H9 (cell line): ENCODE measurements at regions not wholly inside any gene's neighbourhood (a gene's known extent, or its start where the extent isn't known, plus 50 kb on each side); places are given as distances from the start of the nearest gene placed in this dataset.

Experiments
- DNase-seq: peaks from one replicate; pipeline ENCODE4 v3.0.0-alpha.2; 2017
- H2AFZ ChIP-seq: one replicate; pipeline ENCODE4 v1.6.1; 2013; ENCODE audit warnings: mild to moderate bottlenecking, low read length, control low read depth, moderate library complexity
- H2AK5ac ChIP-seq: 2 replicates; pipeline ENCODE4 v1.6.1; 2013; ENCODE audit warnings: low read length, control low read depth, mixed read lengths; ENCODE audit not compliant: insufficient read length
- H2BK120ac ChIP-seq: one replicate; pipeline ENCODE4 v1.6.1; 2013; ENCODE audit warnings: low read depth, mild to moderate bottlenecking, low read length, control low read depth, inconsistent platforms; ENCODE audit not compliant: poor library complexity, severe bottlenecking
- H2BK12ac ChIP-seq: 2 replicates; pipeline ENCODE4 v1.6.1; 2013; ENCODE audit warnings: low read length, control low read depth, mixed read lengths, low read depth; ENCODE audit not compliant: insufficient read length
- H2BK15ac ChIP-seq: 2 replicates; pipeline ENCODE4 v1.6.1; 2013; ENCODE audit warnings: low read depth, low read length, control low read depth
- H2BK20ac ChIP-seq: one replicate; pipeline ENCODE4 v1.6.1; 2013; ENCODE audit warnings: low read depth, mild to moderate bottlenecking, low read length, control low read depth, inconsistent platforms; ENCODE audit not compliant: poor library complexity, severe bottlenecking
- H2BK5ac ChIP-seq: 2 replicates; pipeline ENCODE4 v1.6.1; 2013; ENCODE audit warnings: low read length, control low read depth, mixed read lengths; ENCODE audit not compliant: insufficient read length
- H3K14ac ChIP-seq: 2 replicates; pipeline ENCODE4 v1.6.1; 2013; ENCODE audit warnings: low read length, control low read depth; ENCODE audit not compliant: insufficient read depth
- H3K18ac ChIP-seq: 2 replicates; pipeline ENCODE4 v1.6.1; 2013; ENCODE audit warnings: low read depth, mild to moderate bottlenecking, mixed read lengths, low read length, control low read depth; ENCODE audit not compliant: insufficient read length
- H3K23ac ChIP-seq: 2 replicates; pipeline ENCODE4 v1.6.1; 2013; ENCODE audit warnings: low read length, control low read depth, mixed read lengths, low read depth; ENCODE audit not compliant: insufficient read length
- H3K23me2 ChIP-seq: 2 replicates; pipeline ENCODE4 v1.6.1; 2013; ENCODE audit warnings: low read depth, mild to moderate bottlenecking, mixed read lengths, low read length, control low read depth; ENCODE audit not compliant: insufficient read length, poor library complexity, severe bottlenecking
- H3K27ac ChIP-seq: 2 replicates; pipeline ENCODE4 v1.5.1; 2013; ENCODE audit warnings: low read length, control low read depth, mixed read lengths, low read depth; ENCODE audit not compliant: insufficient read length
- H3K27me3 ChIP-seq: 2 replicates; pipeline ENCODE4 v1.6.1; 2013; ENCODE audit warnings: low read length, control low read depth, inconsistent platforms; ENCODE audit not compliant: insufficient read depth
- H3K4ac ChIP-seq: 2 replicates; pipeline ENCODE4 v1.6.1; 2013; ENCODE audit warnings: low read depth, mild to moderate bottlenecking, control low read depth, inconsistent platforms, low read length, moderate library complexity
- H3K4me1 ChIP-seq: 2 replicates; pipeline ENCODE4 v1.6.1; 2013; ENCODE audit warnings: low read length, control low read depth, inconsistent platforms; ENCODE audit not compliant: insufficient read depth
- H3K4me2 ChIP-seq: 2 replicates; pipeline ENCODE4 v1.6.1; 2013; ENCODE audit warnings: low read length, control low read depth, mixed read lengths; ENCODE audit not compliant: insufficient read length, insufficient read depth
- H3K56ac ChIP-seq: 2 replicates; pipeline ENCODE4 v1.6.1; 2013; ENCODE audit warnings: low read depth, mild to moderate bottlenecking, mixed read lengths, low read length, control low read depth; ENCODE audit not compliant: insufficient read length
- H3K79me1 ChIP-seq: 2 replicates; pipeline ENCODE4 v1.6.1; 2013; ENCODE audit warnings: low read depth, mild to moderate bottlenecking, moderate library complexity, low read length, control low read depth, inconsistent platforms; ENCODE audit not compliant: insufficient read depth, poor library complexity, severe bottlenecking
- H3K79me2 ChIP-seq: 2 replicates; pipeline ENCODE4 v1.6.1; 2013; ENCODE audit warnings: low read length, control low read depth, inconsistent platforms; ENCODE audit not compliant: insufficient read depth
- H3K9ac ChIP-seq: 2 replicates; pipeline ENCODE4 v1.6.1; 2013; ENCODE audit warnings: low read length, control low read depth, mixed read lengths; ENCODE audit not compliant: insufficient read length; ENCODE audit errors: extremely low read depth
- H3K9me3 ChIP-seq: one replicate; pipeline ENCODE4 v1.6.1; 2013; ENCODE audit warnings: low read depth, low read length, inconsistent platforms; ENCODE audit not compliant: control insufficient read depth
- H3T11ph ChIP-seq: one replicate; pipeline ENCODE4 v1.6.1; 2013; ENCODE audit warnings: mild to moderate bottlenecking, low read length, control low read depth, inconsistent platforms
- H4K20me1 ChIP-seq: one replicate; pipeline ENCODE4 v1.6.1; 2013; ENCODE audit not compliant: control insufficient read depth, insufficient read length, insufficient read depth
- H4K5ac ChIP-seq: 2 replicates; pipeline ENCODE4 v1.6.1; 2013; ENCODE audit warnings: low read depth, mild to moderate bottlenecking, mixed read lengths, low read length, control low read depth; ENCODE audit not compliant: insufficient read length
- H4K8ac ChIP-seq: replicated peaks from 2 replicates; pipeline ENCODE4 v1.6.1; 2013; ENCODE audit warnings: low read length, control low read depth, mixed read lengths, low read depth; ENCODE audit not compliant: insufficient read length
- H4K91ac ChIP-seq: 2 replicates; pipeline ENCODE4 v1.6.1; 2013; ENCODE audit warnings: low read depth, mild to moderate bottlenecking, moderate library complexity, mixed read lengths, low read length, control low read depth; ENCODE audit not compliant: insufficient read length
- H3K27ac Mint-ChIP-seq, 3 experiments: 2 replicates in 2 of 3; 3 replicates in 1 of 3; pipeline ENCODE4 v1.8.0; 2020 to 2021; ENCODE audit warnings: mixed read lengths in 3 of 3, mild to moderate bottlenecking in 1 of 3, moderate library complexity in 1 of 3
- H3K27me3 Mint-ChIP-seq: 2 replicates; pipeline ENCODE4 v1.8.0; 2021; ENCODE audit warnings: low read depth, mild to moderate bottlenecking, moderate library complexity, mixed read lengths
- H3K36me3 Mint-ChIP-seq, 3 experiments: 2 replicates in 2 of 3; 3 replicates in 1 of 3; pipeline ENCODE4 v1.8.0; 2020 to 2021; ENCODE audit warnings: low read depth in 3 of 3, mixed read lengths in 3 of 3; ENCODE audit not compliant: insufficient read depth in 1 of 3
- H3K4me1 Mint-ChIP-seq, 2 experiments: 2 replicates each; pipeline ENCODE4 v1.8.0; 2020; ENCODE audit warnings: mixed read lengths in 2 of 2
- H3K4me3 Mint-ChIP-seq, 2 experiments: 2 replicates in 1 of 2; 3 replicates in 1 of 2; pipeline ENCODE4 v1.8.0; 2020 to 2021; ENCODE audit warnings: mild to moderate bottlenecking in 2 of 2, mixed read lengths in 2 of 2, moderate library complexity in 1 of 2
- H3K9me3 Mint-ChIP-seq, 2 experiments: 2 replicates in 1 of 2; 3 replicates in 1 of 2; pipeline ENCODE4 v1.8.0; 2020; ENCODE audit warnings: mild to moderate bottlenecking in 2 of 2, mixed read lengths in 2 of 2, moderate library complexity in 1 of 2
- WGBS: extraction: QIAGEN DNeasy Blood & Tissue Kit; methylation state at CpG from one replicate; pipeline ENCODE4 v1.1.7; 2013; ENCODE audit warnings: missing lambda C conversion rate, low lambda C conversion rate, mixed read lengths; ENCODE audit not compliant: insufficient read length; ENCODE audit errors: extremely low coverage; 5-methylcytosine and 5-hydroxymethylcytosine counted together
- TF ChIP-seq, protein P1 (sequence below): fragments of 200-600 bp; sonication (generic); conservative IDR thresholded peaks from 3 replicates; pipeline ENCODE4 v1.8.0; 2021; ENCODE audit warnings: antibody characterized with exemption, mild to moderate bottlenecking

DNA sequence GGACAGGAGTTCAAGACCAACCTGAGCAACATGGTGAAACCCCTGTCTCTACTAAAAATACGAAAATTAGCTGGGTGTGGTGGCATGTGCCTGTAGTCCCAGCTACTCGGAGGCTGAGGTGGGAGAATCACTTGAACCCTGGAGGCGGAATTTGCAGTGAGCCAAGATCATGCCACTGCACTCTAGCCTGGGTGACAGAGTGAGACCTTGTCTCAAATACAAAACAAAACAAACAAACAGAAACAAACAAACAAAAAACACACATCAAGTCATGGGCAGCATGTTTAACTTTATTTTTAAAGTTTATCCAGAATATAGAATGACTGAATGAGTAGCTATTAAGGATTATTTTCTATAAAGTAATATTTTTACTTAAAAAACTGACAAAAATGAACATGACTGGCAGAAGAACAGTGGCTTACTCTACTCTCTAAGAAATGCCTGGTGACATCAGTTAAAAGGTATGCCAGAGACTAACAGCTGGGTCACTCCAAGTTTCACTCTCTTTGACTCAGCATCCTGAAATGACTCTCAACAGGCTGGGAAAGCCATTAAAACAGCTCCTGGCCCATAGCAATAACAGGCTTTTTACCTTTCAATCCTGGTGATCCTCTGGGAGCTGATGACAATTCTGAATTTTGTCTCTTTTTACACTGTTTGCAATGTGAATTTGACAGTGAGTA lies 66.1 kb upstream of the FOXN2 start:
- Histone ChIP-seq H4K20me1 (no peaks in the 10 kb centered on the region), H2AK5ac (no peak overlapping the region), H4K8ac (no peak overlapping the region), H3K79me1 (no peaks in the 10 kb centered on the region), H4K5ac (no peak overlapping the region), H3K23ac (no peak overlapping the region), H3K27me3 (no peaks in the 10 kb centered on the region), H2AFZ (no peak overlapping the region), H3T11ph (no peak overlapping the region), H2BK5ac (no peak overlapping the region), H2BK120ac (no peak overlapping the region), H2BK20ac (no peak overlapping the region), H3K4ac (no peak overlapping the region), H2BK15ac (no peak overlapping the region), H3K14ac (no peak overlapping the region), H3K27ac (no peak overlapping the region), H3K9me3 (no peaks in the 10 kb centered on the region), H3K4me2 (no peak overlapping the region), H3K56ac (no peak overlapping the region), H2BK12ac (no peak overlapping the region), H4K91ac (no peak overlapping the region), H3K79me2 (no peaks in the 10 kb centered on the region), H3K23me2 (no peaks in the 10 kb centered on the region), H3K18ac (no peak overlapping the region), H3K4me1 (no peaks in the 10 kb centered on the region), H3K9ac (no peak overlapping the region)
- H3K9me3 Mint-ChIP-seq: no peaks in the 10 kb centered on the region; a peak in 1 of 5 replicates
- peaks cover 10 to 12% of the 10 kb centered on the region in 2 experiments for H3K4me1 Mint-ChIP-seq
- H3K36me3 Mint-ChIP-seq: peaks cover 0 to 3% (median 0%) of the 10 kb centered on the region in 3 experiments; a peak in 2 of 7 replicates
- H3K27ac Mint-ChIP-seq: peak overlapping the region in 1 of 3 experiments; percentile 63; a peak in 1 of 7 replicates
- H3K27me3 Mint-ChIP-seq: no peaks in the 10 kb centered on the region
- peak; percentile 36 for DNase-seq
- no CpG with 5 or more reads among the region's 3 CpGs for WGBS
- TF ChIP-seq, protein P1, sequence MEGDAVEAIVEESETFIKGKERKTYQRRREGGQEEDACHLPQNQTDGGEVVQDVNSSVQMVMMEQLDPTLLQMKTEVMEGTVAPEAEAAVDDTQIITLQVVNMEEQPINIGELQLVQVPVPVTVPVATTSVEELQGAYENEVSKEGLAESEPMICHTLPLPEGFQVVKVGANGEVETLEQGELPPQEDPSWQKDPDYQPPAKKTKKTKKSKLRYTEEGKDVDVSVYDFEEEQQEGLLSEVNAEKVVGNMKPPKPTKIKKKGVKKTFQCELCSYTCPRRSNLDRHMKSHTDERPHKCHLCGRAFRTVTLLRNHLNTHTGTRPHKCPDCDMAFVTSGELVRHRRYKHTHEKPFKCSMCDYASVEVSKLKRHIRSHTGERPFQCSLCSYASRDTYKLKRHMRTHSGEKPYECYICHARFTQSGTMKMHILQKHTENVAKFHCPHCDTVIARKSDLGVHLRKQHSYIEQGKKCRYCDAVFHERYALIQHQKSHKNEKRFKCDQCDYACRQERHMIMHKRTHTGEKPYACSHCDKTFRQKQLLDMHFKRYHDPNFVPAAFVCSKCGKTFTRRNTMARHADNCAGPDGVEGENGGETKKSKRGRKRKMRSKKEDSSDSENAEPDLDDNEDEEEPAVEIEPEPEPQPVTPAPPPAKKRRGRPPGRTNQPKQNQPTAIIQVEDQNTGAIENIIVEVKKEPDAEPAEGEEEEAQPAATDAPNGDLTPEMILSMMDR: no peak
- no peak overlapping the region for H3K4me3 Mint-ChIP-seq
